Liver (tissue), 7 donors: ENCODE measurements at regions not wholly inside any gene's neighbourhood (a gene's known extent, or its start where the extent isn't known, plus 50 kb on each side); places are given as distances from the start of the nearest gene placed in this dataset.

Experiments
- DNase-seq: peaks from one replicate; pipeline ENCODE4 v3.0.0-alpha.2; 2017; ENCODE audit warnings: low spot score
- H3K27ac ChIP-seq, 2 donors: one replicate each; pipeline ENCODE4 v1.7.0; 2013; ENCODE audit warnings: inconsistent platforms in 2 of 2, low read length in 2 of 2, control low read depth in 1 of 2, low read depth in 1 of 2, mild to moderate bottlenecking in 1 of 2
- H3K27me3 ChIP-seq, 4 donors: one replicate each; pipeline versions ENCODE4 v1.6.1 to v1.7.0; 2013; ENCODE audit warnings: low read length in 3 of 4, inconsistent platforms in 1 of 4, mild to moderate bottlenecking in 1 of 4, moderate library complexity in 1 of 4; ENCODE audit not compliant: control insufficient read depth in 4 of 4, insufficient read depth in 4 of 4
- H3K36me3 ChIP-seq, 4 donors: one replicate each; pipeline versions ENCODE4 v1.6.1 to v1.7.0; 2013; ENCODE audit warnings: low read length in 3 of 4, mild to moderate bottlenecking in 3 of 4, low read depth in 1 of 4, moderate library complexity in 1 of 4; ENCODE audit not compliant: control insufficient read depth in 4 of 4, insufficient read depth in 3 of 4
- H3K4me1 ChIP-seq, 4 donors: one replicate each; pipeline versions ENCODE4 v1.6.1 to v1.7.0; 2013; ENCODE audit warnings: low read length in 3 of 4, mild to moderate bottlenecking in 3 of 4, moderate library complexity in 1 of 4; ENCODE audit not compliant: control insufficient read depth in 4 of 4, insufficient read depth in 4 of 4
- H3K4me3 ChIP-seq, 3 donors: one replicate each; pipeline versions ENCODE4 v1.6.1 to v1.7.0; 2013; ENCODE audit warnings: low read length in 3 of 3, control low read depth in 1 of 3, low read depth in 1 of 3, mild to moderate bottlenecking in 1 of 3
- H3K9ac ChIP-seq, 2 donors: one replicate each; pipeline ENCODE4 v1.7.0; 2013; ENCODE audit warnings: low read length in 2 of 2, mild to moderate bottlenecking in 2 of 2, moderate library complexity in 2 of 2, control low read depth in 1 of 2, low read depth in 1 of 2
- H3K9me3 ChIP-seq, 4 donors: one replicate each; pipeline versions ENCODE4 v1.6.1 to v1.7.0; 2013; ENCODE audit warnings: low read length in 3 of 4; ENCODE audit not compliant: control insufficient read depth in 4 of 4
- FOXA1 ChIP-seq: IDR thresholded peaks from 2 replicates; pipeline ENCODE4 v1.6.1; 2016; ENCODE audit warnings: antibody characterized with exemption
- FOXA2 ChIP-seq: IDR thresholded peaks from 2 replicates; pipeline ENCODE4 v1.6.1; 2016; ENCODE audit warnings: antibody characterized with exemption
- HNF4A ChIP-seq, 2 donors: conservative IDR thresholded peaks; 2 replicates each; pipeline ENCODE4 v1.6.1; 2016; ENCODE audit warnings: antibody characterized with exemption in 2 of 2, mild to moderate bottlenecking in 2 of 2
- HNF4G ChIP-seq: IDR thresholded peaks from 2 replicates; pipeline ENCODE4 v1.6.1; 2016; ENCODE audit warnings: antibody characterized with exemption
- JUND ChIP-seq, 2 donors: IDR thresholded peaks; 2 replicates each; pipeline ENCODE4 v1.6.1; 2016; ENCODE audit warnings: antibody characterized with exemption in 2 of 2
- MAX ChIP-seq: IDR thresholded peaks from 2 replicates; pipeline ENCODE4 v1.6.1; 2016; ENCODE audit warnings: antibody characterized with exemption
- NR2F2 ChIP-seq: IDR thresholded peaks from 2 replicates; pipeline ENCODE4 v1.6.1; 2016; ENCODE audit warnings: antibody characterized with exemption
- RAD21 ChIP-seq, 2 donors: IDR thresholded peaks; 2 replicates each; pipeline ENCODE4 v1.6.1; 2016; ENCODE audit warnings: antibody characterized with exemption in 2 of 2, mild to moderate bottlenecking in 2 of 2
- REST ChIP-seq: IDR thresholded peaks from 2 replicates; pipeline ENCODE4 v1.6.1; 2016; ENCODE audit warnings: antibody characterized with exemption, mild to moderate bottlenecking
- RXRA ChIP-seq, 2 donors: IDR thresholded peaks; 2 replicates each; pipeline ENCODE4 v1.6.1; 2017 to 2018; ENCODE audit warnings: antibody characterized with exemption in 2 of 2, mild to moderate bottlenecking in 1 of 2
- SP1 ChIP-seq: IDR thresholded peaks from 2 replicates; pipeline ENCODE4 v1.6.1; 2018; ENCODE audit warnings: antibody characterized with exemption, mild to moderate bottlenecking
- YY1 ChIP-seq: IDR thresholded peaks from 2 replicates; pipeline ENCODE4 v1.6.1; 2016; ENCODE audit warnings: antibody characterized with exemption, mild to moderate bottlenecking
- WGBS: extraction: QIAGEN DNeasy Blood & Tissue Kit; methylation state at CpG from one replicate; pipeline ENCODE4 v1.1.7; 2013; 5-methylcytosine and 5-hydroxymethylcytosine counted together
- TF ChIP-seq, protein P1 (sequence below): IDR thresholded peaks from 2 replicates; pipeline ENCODE4 v1.6.1; 2016; ENCODE audit warnings: antibody characterized with exemption
- donor health status: healthy.
- donor health status: healthy.
- donor health status: healthy.
- donor health status: healthy.

DNA sequence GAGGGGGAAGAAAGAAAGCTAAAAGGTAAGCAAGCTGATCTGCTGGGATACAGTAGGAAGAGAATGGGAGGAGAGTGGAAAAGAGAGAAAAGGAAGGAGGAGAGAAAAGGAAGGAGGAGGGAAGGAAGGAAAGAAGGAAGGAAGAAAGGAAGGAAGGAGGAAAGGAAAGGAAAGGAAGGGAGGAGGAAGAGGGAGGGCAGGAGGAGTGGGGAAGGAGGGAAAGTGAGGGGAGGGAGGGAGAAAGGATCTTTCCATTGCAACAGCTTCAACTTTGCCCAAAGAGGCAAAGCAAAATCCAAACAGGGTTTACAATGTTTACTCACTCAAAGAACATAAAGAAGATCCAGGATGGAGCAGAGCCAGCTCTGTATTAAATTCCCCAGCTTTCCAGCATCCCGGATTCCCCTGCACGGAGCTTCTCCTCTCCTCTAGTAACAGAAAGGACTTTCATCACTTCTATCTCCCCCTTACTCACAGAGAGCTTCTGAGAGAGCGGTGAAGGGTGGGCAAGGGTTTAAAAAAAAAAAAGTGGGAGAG is 494.2 kb upstream of the PROK2 start:
- 82% methylated on average over 3 of the region's 3 CpGs for WGBS

GRCh38 chr3:72278349-72279067 is 493.6 kb upstream of the PROK2 start:
- H3K9me3 ChIP-seq, result peaks cover 1 to 9% (median 2%) of the 10 kb centered on the region in 4 donors
- DNase-seq, result no peak
- TF ChIP-seq MAX (no peak), JUND (IDR thresholded peaks at IDR 0.05) (no peak), FOXA1 (no peak), FOXA2 (no peak), YY1 (no peak), HNF4A (conservative IDR thresholded peaks at IDR 0.05) (no peak), NR2F2 (no peak), RAD21 (IDR thresholded peaks at IDR 0.05) (no peak), RXRA (IDR thresholded peaks at IDR 0.05) (no peak)
- TF ChIP-seq, protein P1, sequence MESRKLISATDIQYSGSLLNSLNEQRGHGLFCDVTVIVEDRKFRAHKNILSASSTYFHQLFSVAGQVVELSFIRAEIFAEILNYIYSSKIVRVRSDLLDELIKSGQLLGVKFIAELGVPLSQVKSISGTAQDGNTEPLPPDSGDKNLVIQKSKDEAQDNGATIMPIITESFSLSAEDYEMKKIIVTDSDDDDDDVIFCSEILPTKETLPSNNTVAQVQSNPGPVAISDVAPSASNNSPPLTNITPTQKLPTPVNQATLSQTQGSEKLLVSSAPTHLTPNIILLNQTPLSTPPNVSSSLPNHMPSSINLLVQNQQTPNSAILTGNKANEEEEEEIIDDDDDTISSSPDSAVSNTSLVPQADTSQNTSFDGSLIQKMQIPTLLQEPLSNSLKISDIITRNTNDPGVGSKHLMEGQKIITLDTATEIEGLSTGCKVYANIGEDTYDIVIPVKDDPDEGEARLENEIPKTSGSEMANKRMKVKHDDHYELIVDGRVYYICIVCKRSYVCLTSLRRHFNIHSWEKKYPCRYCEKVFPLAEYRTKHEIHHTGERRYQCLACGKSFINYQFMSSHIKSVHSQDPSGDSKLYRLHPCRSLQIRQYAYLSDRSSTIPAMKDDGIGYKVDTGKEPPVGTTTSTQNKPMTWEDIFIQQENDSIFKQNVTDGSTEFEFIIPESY, result no peak
- no peaks in the 10 kb centered on the region for H3K36me3 ChIP-seq
- 73% methylated on average over 3 of the region's 3 CpGs for WGBS
- H3K27me3 ChIP-seq, result no peaks in the 10 kb centered on the region
- H3K27ac ChIP-seq, result no peak overlapping the region
- peaks cover 0 to 10% (median 5%) of the 10 kb centered on the region in 4 donors for H3K4me1 ChIP-seq
- no peak overlapping the region for H3K9ac ChIP-seq
- no peak overlapping the region for H3K4me3 ChIP-seq

More for the DNA sequence above, 494.2 kb upstream of the PROK2 start:
- Histone ChIP-seq H3K4me3 (no peak overlapping the region), H3K36me3 (no peaks in the 10 kb centered on the region), H3K4me1 (peaks cover 0 to 8% (median 3%) of the 10 kb centered on the region in 4 donors), H3K9me3 (peaks cover 1 to 9% (median 2%) of the 10 kb centered on the region in 4 donors), H3K27me3 (no peaks in the 10 kb centered on the region), H3K27ac (no peak overlapping the region), H3K9ac (no peak overlapping the region)
- no peak for TF ChIP-seq RAD21 (IDR thresholded peaks at IDR 0.05)
- TF ChIP-seq REST, result no peak
- no peak for DNase-seq

DNA sequence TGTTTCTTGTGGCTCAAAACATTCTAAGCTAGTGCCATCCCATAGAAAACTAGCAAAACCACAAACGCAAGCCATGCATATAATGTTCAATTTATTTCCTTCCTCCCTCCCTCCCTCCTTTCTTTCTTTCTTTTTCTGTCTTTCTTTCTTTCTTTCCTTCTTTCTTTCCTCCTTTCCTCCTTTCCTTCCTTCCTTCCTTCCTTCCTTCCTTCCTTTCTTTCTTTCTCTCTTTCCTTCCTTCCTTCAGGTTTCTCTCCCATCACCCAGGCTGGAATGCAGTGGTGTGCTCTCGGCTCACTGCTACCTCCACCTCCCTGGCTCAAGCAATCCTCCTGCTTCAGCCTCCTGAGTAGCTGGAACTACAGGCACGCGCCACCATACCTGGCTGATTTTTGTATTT is 492.8 kb upstream of the PROK2 start:
- peaks cover 0 to 3% (median 0%) of the 10 kb centered on the region in 4 donors for H3K9me3 ChIP-seq
- TF ChIP-seq HNF4G (no peak), FOXA1 (no peak), SP1 (no peak), YY1 (no peak), FOXA2 (no peak), RXRA (IDR thresholded peaks at IDR 0.05) (no peak), JUND (IDR thresholded peaks at IDR 0.05) (no peak), REST (no peak), NR2F2 (no peak)
- H3K27ac ChIP-seq, result no peak overlapping the region
- no peak for DNase-seq
- no peaks in the 10 kb centered on the region for H3K36me3 ChIP-seq
- 96% methylated on average over 4 of the region's 4 CpGs for WGBS
- no peak overlapping the region for H3K4me3 ChIP-seq
- no peak overlapping the region for H3K9ac ChIP-seq
- peaks cover 0 to 10% (median 5%) of the 10 kb centered on the region in 4 donors for H3K4me1 ChIP-seq
- H3K27me3 ChIP-seq, result no peaks in the 10 kb centered on the region
